ENCODE measurements at regions not wholly inside any gene's neighbourhood (a gene's known extent, or its start where the extent isn't known, plus 50 kb on each side); places are given as distances from the start of the nearest gene placed in this dataset.

- TF ChIP-seq EZH2phosphoT487 (conservative IDR thresholded peaks at IDR 0.05; ENCODE audit: low read length): no peak
- no peak for TF ChIP-seq CTCF (IDR thresholded peaks at IDR 0.05; ENCODE audit: insufficient read depth, low read length, poor library complexity, severe bottlenecking)
These were observed 248.4 kb upstream of the IRAK1BP1 start for GRCh38 chr6:78618970-78619369.

Data from SU-DHL-6 (cell line).